Liver (tissue), 3 donors: ENCODE measurements at regions not wholly inside any gene's neighbourhood (a gene's known extent, or its start where the extent isn't known, plus 50 kb on each side); places are given as distances from the start of the nearest gene placed in this dataset.
"Not testable (repeated sequence)": the region's sequence is repeated elsewhere in the genome, so short reads cannot be mapped to it uniquely, and the experiment has no call there.

Experiments
- EGR1 ChIP-seq, 2 donors: IDR thresholded peaks; 2 replicates each; pipeline ENCODE4 v1.6.1; 2016 to 2018; ENCODE audit warnings: antibody characterized with exemption in 2 of 2, low read depth in 2 of 2
- JUND ChIP-seq, 2 donors: IDR thresholded peaks; 2 replicates each; pipeline ENCODE4 v1.6.1; 2016; ENCODE audit warnings: antibody characterized with exemption in 2 of 2
- RAD21 ChIP-seq, 2 donors: IDR thresholded peaks; 2 replicates each; pipeline ENCODE4 v1.6.1; 2016; ENCODE audit warnings: antibody characterized with exemption in 2 of 2, mild to moderate bottlenecking in 2 of 2
- SP1 ChIP-seq: IDR thresholded peaks from 2 replicates; pipeline ENCODE4 v1.6.1; 2018; ENCODE audit warnings: antibody characterized with exemption, mild to moderate bottlenecking
- TAF1 ChIP-seq: conservative IDR thresholded peaks from 2 replicates; pipeline ENCODE4 v1.6.1; 2016; ENCODE audit warnings: antibody characterized with exemption, mild to moderate bottlenecking
- TF ChIP-seq, protein P1 (sequence below): fragments of 150-350 bp; IDR thresholded peaks from 2 replicates; pipeline ENCODE4 v1.5.1; 2017; ENCODE audit warnings: improper control_type of control experiment, low read depth, low read length; ENCODE audit not compliant: missing input control
- TF ChIP-seq, protein P2 (sequence below): IDR thresholded peaks from 2 replicates; pipeline ENCODE4 v1.6.1; 2016; ENCODE audit warnings: antibody characterized with exemption
- donor health status: healthy.
- donor health status: healthy.

DNA sequence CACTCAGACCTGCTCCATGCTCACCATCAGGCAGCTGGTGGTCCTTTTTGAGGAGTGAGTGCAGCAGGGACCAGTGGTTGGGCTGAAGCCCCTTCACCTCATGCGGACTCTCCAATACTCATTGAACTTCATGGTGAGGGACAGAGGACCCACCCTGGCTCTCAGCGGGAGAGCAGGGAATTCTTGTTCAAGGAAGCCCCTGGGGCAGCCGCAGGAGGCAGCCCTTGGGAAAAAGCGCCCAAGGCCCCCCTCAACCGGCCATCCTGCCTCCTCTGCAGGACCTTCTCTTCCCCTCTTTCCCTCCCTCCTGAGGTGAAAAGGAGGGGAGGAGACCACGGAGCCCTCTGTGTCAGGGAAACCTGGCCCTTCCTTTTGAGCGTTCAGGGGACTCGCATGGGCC lies 4510.9 kb upstream of the OR11H1 start:
- TF ChIP-seq, protein P1, sequence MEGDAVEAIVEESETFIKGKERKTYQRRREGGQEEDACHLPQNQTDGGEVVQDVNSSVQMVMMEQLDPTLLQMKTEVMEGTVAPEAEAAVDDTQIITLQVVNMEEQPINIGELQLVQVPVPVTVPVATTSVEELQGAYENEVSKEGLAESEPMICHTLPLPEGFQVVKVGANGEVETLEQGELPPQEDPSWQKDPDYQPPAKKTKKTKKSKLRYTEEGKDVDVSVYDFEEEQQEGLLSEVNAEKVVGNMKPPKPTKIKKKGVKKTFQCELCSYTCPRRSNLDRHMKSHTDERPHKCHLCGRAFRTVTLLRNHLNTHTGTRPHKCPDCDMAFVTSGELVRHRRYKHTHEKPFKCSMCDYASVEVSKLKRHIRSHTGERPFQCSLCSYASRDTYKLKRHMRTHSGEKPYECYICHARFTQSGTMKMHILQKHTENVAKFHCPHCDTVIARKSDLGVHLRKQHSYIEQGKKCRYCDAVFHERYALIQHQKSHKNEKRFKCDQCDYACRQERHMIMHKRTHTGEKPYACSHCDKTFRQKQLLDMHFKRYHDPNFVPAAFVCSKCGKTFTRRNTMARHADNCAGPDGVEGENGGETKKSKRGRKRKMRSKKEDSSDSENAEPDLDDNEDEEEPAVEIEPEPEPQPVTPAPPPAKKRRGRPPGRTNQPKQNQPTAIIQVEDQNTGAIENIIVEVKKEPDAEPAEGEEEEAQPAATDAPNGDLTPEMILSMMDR, result not testable (repeated sequence)
- TF ChIP-seq, protein P2, sequence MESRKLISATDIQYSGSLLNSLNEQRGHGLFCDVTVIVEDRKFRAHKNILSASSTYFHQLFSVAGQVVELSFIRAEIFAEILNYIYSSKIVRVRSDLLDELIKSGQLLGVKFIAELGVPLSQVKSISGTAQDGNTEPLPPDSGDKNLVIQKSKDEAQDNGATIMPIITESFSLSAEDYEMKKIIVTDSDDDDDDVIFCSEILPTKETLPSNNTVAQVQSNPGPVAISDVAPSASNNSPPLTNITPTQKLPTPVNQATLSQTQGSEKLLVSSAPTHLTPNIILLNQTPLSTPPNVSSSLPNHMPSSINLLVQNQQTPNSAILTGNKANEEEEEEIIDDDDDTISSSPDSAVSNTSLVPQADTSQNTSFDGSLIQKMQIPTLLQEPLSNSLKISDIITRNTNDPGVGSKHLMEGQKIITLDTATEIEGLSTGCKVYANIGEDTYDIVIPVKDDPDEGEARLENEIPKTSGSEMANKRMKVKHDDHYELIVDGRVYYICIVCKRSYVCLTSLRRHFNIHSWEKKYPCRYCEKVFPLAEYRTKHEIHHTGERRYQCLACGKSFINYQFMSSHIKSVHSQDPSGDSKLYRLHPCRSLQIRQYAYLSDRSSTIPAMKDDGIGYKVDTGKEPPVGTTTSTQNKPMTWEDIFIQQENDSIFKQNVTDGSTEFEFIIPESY, result not testable (repeated sequence)
- TF ChIP-seq JUND (IDR thresholded peaks at IDR 0.05); RAD21 (IDR thresholded peaks at IDR 0.05); SP1; TAF1; EGR1 (IDR thresholded peaks at IDR 0.05; ENCODE audit: low read depth in 2 of 2): not testable (repeated sequence)
